WTC11 (cell line): ENCODE measurements at regions not wholly inside any gene's neighbourhood (a gene's known extent, or its start where the extent isn't known, plus 50 kb on each side); places are given as distances from the start of the nearest gene placed in this dataset.

Experiments used
- CTCF ChIP-seq: fragments of 200-600 bp; IDR thresholded peaks from 2 replicates; pipeline ENCODE4 v1.8.0; 2022; ENCODE audit warnings: antibody characterized with exemption
- ELF4 ChIP-seq: sonication (generic); formaldehyde crosslinking; IDR thresholded peaks from 2 replicates; pipeline ENCODE4 v1.8.1; 2022; ENCODE audit warnings: low read depth, mild to moderate bottlenecking, moderate library complexity, missing genetic modification reagents
- MLX ChIP-seq: sonication (generic); formaldehyde crosslinking; IDR thresholded peaks from 2 replicates; pipeline ENCODE4 v1.8.1; 2023; ENCODE audit warnings: mild to moderate bottlenecking, missing genetic modification reagents, moderate library complexity
- OVOL2 ChIP-seq: fragments of 250-450 bp; sonication (Bioruptor Pico); IDR thresholded peaks from 2 replicates; pipeline ENCODE4 v1.9.0; 2021; ENCODE audit warnings: mild to moderate bottlenecking, borderline replicate concordance
- ZNF219 ChIP-seq: sonication (generic); formaldehyde crosslinking; IDR thresholded peaks from 2 replicates; pipeline ENCODE4 v1.8.0; 2023; ENCODE audit warnings: missing genetic modification reagents, mild to moderate bottlenecking, borderline replicate concordance
- TF ChIP-seq, protein P1 (sequence below): fragments of 250-450 bp; sonication (Bioruptor Pico); IDR thresholded peaks from 2 replicates; pipeline ENCODE4 v2.1.2; 2022; ENCODE audit warnings: mild to moderate bottlenecking, moderate library complexity

- TF ChIP-seq, protein P1, sequence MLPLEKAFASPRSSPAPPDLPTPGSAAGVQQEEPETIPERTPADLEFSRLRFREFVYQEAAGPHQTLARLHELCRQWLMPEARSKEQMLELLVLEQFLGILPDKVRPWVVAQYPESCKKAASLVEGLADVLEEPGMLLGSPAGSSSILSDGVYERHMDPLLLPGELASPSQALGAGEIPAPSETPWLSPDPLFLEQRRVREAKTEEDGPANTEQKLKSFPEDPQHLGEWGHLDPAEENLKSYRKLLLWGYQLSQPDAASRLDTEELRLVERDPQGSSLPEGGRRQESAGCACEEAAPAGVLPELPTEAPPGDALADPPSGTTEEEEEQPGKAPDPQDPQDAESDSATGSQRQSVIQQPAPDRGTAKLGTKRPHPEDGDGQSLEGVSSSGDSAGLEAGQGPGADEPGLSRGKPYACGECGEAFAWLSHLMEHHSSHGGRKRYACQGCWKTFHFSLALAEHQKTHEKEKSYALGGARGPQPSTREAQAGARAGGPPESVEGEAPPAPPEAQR, result no peak
- TF ChIP-seq MLX (CRISPR knock-in tag), result no peak
- no peak for TF ChIP-seq ZNF219 (CRISPR knock-in tag)
- no peak for TF ChIP-seq CTCF
- no peak for TF ChIP-seq ELF4 (CRISPR knock-in tag)
- TF ChIP-seq OVOL2 (CRISPR knock-in tag), result no peak
Measured at GRCh38 chr6:72495441-72495840, 126.4 kb upstream of the KCNQ5 start.
